Peyer's patch (tissue), 4 donors: ENCODE measurements at regions not wholly inside any gene's neighbourhood (a gene's known extent, or its start where the extent isn't known, plus 50 kb on each side); places are given as distances from the start of the nearest gene placed in this dataset.

Experiments
- DNase-seq, 3 donors: peaks; one replicate each; pipeline ENCODE4 v3.0.0-alpha.2; 2017 to 2019
- H3K27ac ChIP-seq, 4 donors: fragments of 200-600 bp; sonication (generic); one replicate each; pipeline ENCODE4 v1.5.1; 2016 to 2019
- H3K27me3 ChIP-seq, 2 donors: fragments of 200-600 bp; sonication (generic); one replicate each; pipeline ENCODE4 v1.5.1; 2019
- H3K36me3 ChIP-seq, 3 donors: fragments of 200-600 bp; sonication (generic); one replicate each; pipeline ENCODE4 v1.5.1; 2016 to 2019
- H3K4me1 ChIP-seq, 4 donors: fragments of 200-600 bp; sonication (generic); one replicate each; pipeline ENCODE4 v1.5.1; 2016 to 2019
- H3K4me3 ChIP-seq, 4 donors: fragments of 200-600 bp; sonication (generic); 1 replicate in 3 of 4; 2 replicates in 1 of 4; pipeline ENCODE4 v1.5.1; 2016 to 2019; ENCODE audit warnings: mild to moderate bottlenecking in 1 of 4
- H3K9me3 ChIP-seq, 4 donors: fragments of 200-600 bp; sonication (generic); one replicate each; pipeline ENCODE4 v1.5.1; 2016 to 2019; ENCODE audit warnings: mild to moderate bottlenecking in 1 of 4
- POLR2A ChIP-seq, 2 donors: fragments of 450-650 bp; IDR thresholded peaks; one replicate each; pipeline ENCODE4 v1.5.1; 2017; ENCODE audit warnings: antibody characterized with exemption in 2 of 2, mild to moderate bottlenecking in 2 of 2, moderate library complexity in 2 of 2
- TF ChIP-seq, protein P1 (sequence below), 6 experiments: fragments of 450-650 bp in 4 of 6; fragments of 200-600 bp in 2 of 6; sonication (generic) in 1 of 6; IDR thresholded peaks; one replicate each; pipeline ENCODE4 v1.5.1; 2017 to 2019; ENCODE audit warnings: antibody characterized with exemption in 6 of 6, mild to moderate bottlenecking in 3 of 6, moderate library complexity in 1 of 6

DNA sequence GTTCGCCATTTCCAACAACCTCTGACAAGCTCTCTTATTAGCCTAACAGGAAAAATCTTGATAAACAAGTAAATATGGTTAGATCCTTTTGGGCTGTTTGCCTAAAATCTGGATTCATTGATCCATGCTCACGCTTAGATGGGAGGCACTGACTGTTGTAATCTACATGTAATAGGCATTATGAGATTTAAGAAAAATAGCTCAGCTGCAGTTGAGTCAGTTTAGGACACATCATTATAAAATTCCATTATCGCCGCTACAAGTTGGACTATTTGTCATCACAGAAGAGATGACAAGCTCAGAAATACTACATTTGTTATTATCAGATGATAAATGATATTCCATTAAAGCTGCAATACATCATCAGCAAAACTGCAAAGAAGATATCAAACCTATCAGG, 524.0 kb downstream of the TOX3 start:
- Histone ChIP-seq H3K27ac (no peak overlapping the region), H3K4me1 (no peaks in the 10 kb centered on the region), H3K27me3 (no peaks in the 10 kb centered on the region), H3K4me3 (no peak overlapping the region), H3K36me3 (no peaks in the 10 kb centered on the region), H3K9me3 (no peaks in the 10 kb centered on the region)
- DNase-seq: no peak
- TF ChIP-seq, protein P1, sequence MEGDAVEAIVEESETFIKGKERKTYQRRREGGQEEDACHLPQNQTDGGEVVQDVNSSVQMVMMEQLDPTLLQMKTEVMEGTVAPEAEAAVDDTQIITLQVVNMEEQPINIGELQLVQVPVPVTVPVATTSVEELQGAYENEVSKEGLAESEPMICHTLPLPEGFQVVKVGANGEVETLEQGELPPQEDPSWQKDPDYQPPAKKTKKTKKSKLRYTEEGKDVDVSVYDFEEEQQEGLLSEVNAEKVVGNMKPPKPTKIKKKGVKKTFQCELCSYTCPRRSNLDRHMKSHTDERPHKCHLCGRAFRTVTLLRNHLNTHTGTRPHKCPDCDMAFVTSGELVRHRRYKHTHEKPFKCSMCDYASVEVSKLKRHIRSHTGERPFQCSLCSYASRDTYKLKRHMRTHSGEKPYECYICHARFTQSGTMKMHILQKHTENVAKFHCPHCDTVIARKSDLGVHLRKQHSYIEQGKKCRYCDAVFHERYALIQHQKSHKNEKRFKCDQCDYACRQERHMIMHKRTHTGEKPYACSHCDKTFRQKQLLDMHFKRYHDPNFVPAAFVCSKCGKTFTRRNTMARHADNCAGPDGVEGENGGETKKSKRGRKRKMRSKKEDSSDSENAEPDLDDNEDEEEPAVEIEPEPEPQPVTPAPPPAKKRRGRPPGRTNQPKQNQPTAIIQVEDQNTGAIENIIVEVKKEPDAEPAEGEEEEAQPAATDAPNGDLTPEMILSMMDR (IDR thresholded peaks at IDR 0.05): no peak
- no peak for TF ChIP-seq POLR2A (IDR thresholded peaks at IDR 0.05)

DNA sequence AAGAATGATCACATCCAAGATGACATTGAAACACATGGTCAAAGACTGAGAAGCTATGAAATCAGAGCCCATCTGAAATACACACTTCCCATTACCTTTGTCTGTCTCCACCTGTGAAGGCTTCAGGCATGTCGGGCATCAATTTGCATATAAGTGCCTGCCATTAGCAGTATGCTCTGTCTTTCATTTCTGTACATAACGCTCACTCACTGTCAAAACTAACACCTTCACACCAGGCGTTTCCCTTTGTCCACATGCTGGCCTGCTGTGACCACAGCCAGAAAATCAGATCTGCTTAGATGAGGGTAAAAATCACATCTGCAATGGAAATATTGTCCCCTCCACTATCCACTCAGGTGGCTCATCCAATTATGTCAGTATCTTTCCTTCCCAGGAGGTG, 524.8 kb downstream of the TOX3 start:
- Histone ChIP-seq H3K36me3 (no peaks in the 10 kb centered on the region), H3K27me3 (no peaks in the 10 kb centered on the region), H3K9me3 (no peaks in the 10 kb centered on the region), H3K27ac (no peak overlapping the region), H3K4me3 (no peak overlapping the region), H3K4me1 (no peaks in the 10 kb centered on the region)
- TF ChIP-seq POLR2A (IDR thresholded peaks at IDR 0.05): no peak
- TF ChIP-seq, protein P1 (IDR thresholded peaks at IDR 0.05): no peak
- no peak for DNase-seq

DNA sequence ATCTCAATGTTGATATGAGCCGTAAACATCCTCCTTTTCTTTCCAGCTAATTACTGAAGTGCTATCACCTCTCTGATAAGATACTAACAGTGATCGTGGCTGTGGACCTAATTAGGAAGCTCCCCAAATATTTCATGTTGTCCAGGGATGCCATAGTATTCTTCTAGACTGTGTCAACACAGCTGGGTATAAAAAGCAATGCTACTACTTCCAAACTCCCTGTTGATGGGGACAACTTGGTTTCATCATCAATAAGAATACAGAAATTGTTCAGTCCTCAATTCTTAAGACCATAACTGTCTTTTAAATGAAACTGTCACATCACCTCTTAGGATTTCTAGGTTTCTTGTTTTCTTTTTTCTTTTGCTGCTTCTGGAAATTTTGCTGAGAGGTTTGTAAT, 530.6 kb downstream of the TOX3 start:
- DNase-seq: no peak
- H3K36me3 ChIP-seq: no peaks in the 10 kb centered on the region
- H3K4me1 ChIP-seq: no peaks in the 10 kb centered on the region
- H3K27me3 ChIP-seq: no peaks in the 10 kb centered on the region
- no peak overlapping the region for H3K4me3 ChIP-seq
- H3K27ac ChIP-seq: no peak overlapping the region
- H3K9me3 ChIP-seq: peaks cover 0 to 5% (median 0%) of the 10 kb centered on the region in 4 donors
- TF ChIP-seq, protein P1 (IDR thresholded peaks at IDR 0.05): no peak
- TF ChIP-seq POLR2A (IDR thresholded peaks at IDR 0.05): no peak

DNA sequence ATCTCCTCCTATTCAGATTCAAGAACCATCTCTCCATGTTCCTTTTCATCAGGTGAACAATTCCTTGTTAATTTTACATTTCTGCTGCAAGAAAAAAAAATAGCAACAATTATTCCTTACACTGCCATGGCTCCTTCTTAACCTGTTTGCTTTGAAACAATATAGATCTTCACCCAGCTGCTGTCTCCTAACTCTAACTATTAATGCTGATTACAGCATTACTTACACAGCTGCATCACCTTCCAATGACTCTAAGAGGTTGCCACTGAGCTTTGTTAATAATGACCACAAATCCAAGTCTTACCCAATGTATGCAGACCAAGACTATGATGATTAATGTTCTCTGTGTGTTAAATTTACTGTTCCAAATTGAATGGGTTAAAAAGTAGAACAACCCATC, 541.4 kb downstream of the TOX3 start:
- no peaks in the 10 kb centered on the region for H3K36me3 ChIP-seq
- no peaks in the 10 kb centered on the region for H3K27me3 ChIP-seq
- H3K4me3 ChIP-seq: no peak overlapping the region
- no peaks in the 10 kb centered on the region for H3K9me3 ChIP-seq
- no peak overlapping the region for H3K27ac ChIP-seq
- H3K4me1 ChIP-seq: no peaks in the 10 kb centered on the region
- TF ChIP-seq, protein P1 (IDR thresholded peaks at IDR 0.05): no peak
- TF ChIP-seq POLR2A (IDR thresholded peaks at IDR 0.05): no peak
- DNase-seq: no peak

DNA sequence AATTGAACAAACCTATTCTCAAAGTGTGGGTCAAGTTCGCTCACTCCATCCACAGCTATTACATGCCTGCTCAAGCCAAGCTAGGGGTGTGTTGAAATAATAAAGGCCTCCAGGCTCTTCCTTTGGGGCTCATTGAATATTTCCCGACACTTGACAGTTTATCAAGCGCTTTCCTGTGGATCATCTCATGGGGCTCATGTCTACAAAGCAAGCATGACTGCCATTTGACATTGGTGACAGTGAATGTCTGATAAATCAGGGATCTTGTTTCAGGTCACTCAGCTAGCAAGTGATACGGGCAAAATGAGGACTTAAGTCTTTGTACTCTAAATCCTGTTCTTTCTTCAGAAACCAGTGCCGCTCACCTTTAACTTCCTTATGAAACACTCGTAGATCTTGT, 542.6 kb downstream of the TOX3 start:
- TF ChIP-seq POLR2A (IDR thresholded peaks at IDR 0.05): no peak
- TF ChIP-seq, protein P1 (IDR thresholded peaks at IDR 0.05): no peak
- H3K27me3 ChIP-seq: no peaks in the 10 kb centered on the region
- H3K36me3 ChIP-seq: no peaks in the 10 kb centered on the region
- no peaks in the 10 kb centered on the region for H3K4me1 ChIP-seq
- DNase-seq: no peak
- H3K4me3 ChIP-seq: no peak overlapping the region
- no peaks in the 10 kb centered on the region for H3K9me3 ChIP-seq
- H3K27ac ChIP-seq: no peak overlapping the region

DNA sequence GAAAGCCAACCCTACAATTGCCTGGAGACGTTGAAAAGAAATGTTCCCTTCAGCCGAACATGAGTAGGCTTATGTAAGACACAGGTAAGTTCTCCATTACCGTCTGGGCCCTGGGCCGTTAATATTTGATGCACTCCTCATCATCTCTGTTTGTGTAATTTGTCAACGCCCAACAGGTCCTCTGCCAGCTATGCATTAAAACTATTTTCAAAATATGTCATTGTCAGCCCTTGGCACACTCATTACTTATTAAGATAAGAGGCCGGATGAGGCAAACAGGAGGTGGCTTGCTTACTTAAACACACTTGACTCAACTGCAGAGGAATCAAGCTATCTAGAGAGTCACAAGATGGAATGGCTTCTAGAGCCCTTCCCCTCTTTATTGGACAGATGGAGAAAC, 544.9 kb downstream of the TOX3 start:
- DNase-seq: no peak
- H3K27ac ChIP-seq: no peak overlapping the region

More for the DNA sequence above, 544.9 kb downstream of the TOX3 start:
- no peaks in the 10 kb centered on the region for H3K27me3 ChIP-seq
- H3K4me1 ChIP-seq: no peaks in the 10 kb centered on the region
- TF ChIP-seq POLR2A (IDR thresholded peaks at IDR 0.05): no peak
- TF ChIP-seq, protein P1 (IDR thresholded peaks at IDR 0.05): no peak
- H3K9me3 ChIP-seq: no peaks in the 10 kb centered on the region
- H3K4me3 ChIP-seq: no peak overlapping the region
- H3K36me3 ChIP-seq: no peaks in the 10 kb centered on the region
